ENCODE measurements at regions not wholly inside any gene's neighbourhood (a gene's known extent, or its start where the extent isn't known, plus 50 kb on each side); places are given as distances from the start of the nearest gene placed in this dataset.

GRCh38 chr1:201705389-201705788 lies 123.6 kb upstream of the IPO9 start:
- no peaks in the 10 kb centered on the region for H3K27me3 ChIP-seq
- H3K4me3 ChIP-seq (ENCODE audit: low read depth, low read length): no peak overlapping the region
- peaks cover 16% of the 10 kb centered on the region for H3K4me1 ChIP-seq
- no peaks in the 10 kb centered on the region for H3K36me3 ChIP-seq
- no peaks in the 10 kb centered on the region for H3K9me3 ChIP-seq
- TF ChIP-seq CTCF (IDR thresholded peaks at IDR 0.05; ENCODE audit: low read depth, low read length): no peak
- DNase-seq: no peak

GRCh38 chr1:201706109-201706508 lies 122.8 kb upstream of the IPO9 start:
- Histone ChIP-seq H3K4me1 (peaks cover 16% of the 10 kb centered on the region), H3K27me3 (no peaks in the 10 kb centered on the region)
- no peak for DNase-seq

GRCh38 chr1:201707027-201707426 lies 121.9 kb upstream of the IPO9 start:
- Histone ChIP-seq H3K27me3 (no peaks in the 10 kb centered on the region), H3K4me3 (ENCODE audit: low read depth, low read length) (no peak overlapping the region), H3K4me1 (peaks cover 16% of the 10 kb centered on the region), H3K36me3 (no peaks in the 10 kb centered on the region), H3K9me3 (no peaks in the 10 kb centered on the region)
- no peak for TF ChIP-seq CTCF (IDR thresholded peaks at IDR 0.05; ENCODE audit: low read depth, low read length)
- DNase-seq: no peak

More at GRCh38 chr1:201706109-201706508, 122.8 kb upstream of the IPO9 start:
- no peaks in the 10 kb centered on the region for H3K36me3 ChIP-seq
- TF ChIP-seq CTCF (IDR thresholded peaks at IDR 0.05; ENCODE audit: low read depth, low read length): no peak
- no peaks in the 10 kb centered on the region for H3K9me3 ChIP-seq
- no peak overlapping the region for H3K4me3 ChIP-seq (ENCODE audit: low read depth, low read length)

GRCh38 chr1:201707656-201708055 lies 121.3 kb upstream of the IPO9 start:
- Histone ChIP-seq H3K4me1 (peaks cover 14% of the 10 kb centered on the region), H3K9me3 (no peaks in the 10 kb centered on the region), H3K27me3 (no peaks in the 10 kb centered on the region), H3K36me3 (no peaks in the 10 kb centered on the region), H3K4me3 (ENCODE audit: low read depth, low read length) (no peak overlapping the region)
- TF ChIP-seq CTCF (IDR thresholded peaks at IDR 0.05; ENCODE audit: low read depth, low read length): no peak
- no peak for DNase-seq

- no peak for DNase-seq
- TF ChIP-seq CTCF (IDR thresholded peaks at IDR 0.05; ENCODE audit: low read depth, low read length): no peak
These were observed 120.9 kb upstream of the IPO9 start for GRCh38 chr1:201708085-201708512.

GRCh38 chr1:201708691-201709090 lies 120.3 kb upstream of the IPO9 start:
- H3K9me3 ChIP-seq: no peaks in the 10 kb centered on the region
- peaks cover 6% of the 10 kb centered on the region; the same call in 1 of the 2 replicates for H3K36me3 ChIP-seq
- H3K4me1 ChIP-seq: peaks cover 7% of the 10 kb centered on the region

More at GRCh38 chr1:201708085-201708512, 120.9 kb upstream of the IPO9 start:
- Histone ChIP-seq H3K4me3 (ENCODE audit: low read depth, low read length) (no peak overlapping the region), H3K9me3 (no peaks in the 10 kb centered on the region), H3K27me3 (no peaks in the 10 kb centered on the region), H3K36me3 (peaks cover 1% of the 10 kb centered on the region; the same call in 1 of the 2 replicates), H3K4me1 (peaks cover 10% of the 10 kb centered on the region)

More at GRCh38 chr1:201708691-201709090, 120.3 kb upstream of the IPO9 start:
- Histone ChIP-seq H3K27me3 (no peaks in the 10 kb centered on the region), H3K4me3 (ENCODE audit: low read depth, low read length) (no peak overlapping the region)
- no peak for DNase-seq
- no peak for TF ChIP-seq CTCF (IDR thresholded peaks at IDR 0.05; ENCODE audit: low read depth, low read length)
